HG03025 (cell line): ENCODE measurements at regions not wholly inside any gene's neighbourhood (a gene's known extent, or its start where the extent isn't known, plus 50 kb on each side); places are given as distances from the start of the nearest gene placed in this dataset.

ENCODE experiments used
- ATAC-seq: cut with Tn5 transposase; IDR thresholded peaks from one replicate; pipeline ENCODE4 v1.9.1; 2021; ENCODE audit warnings: mild to moderate bottlenecking, moderate library complexity; ENCODE audit not compliant: unreplicated experiment, low FRiP score

- no peak for ATAC-seq
Measured at GRCh38 chr11:110807801-110808200, 95.6 kb upstream of the ARHGAP20 start.

GRCh38 chr11:110805756-110806155 lies 93.5 kb upstream of the ARHGAP20 start:
- no peak for ATAC-seq

- ATAC-seq, result no peak
Measured at GRCh38 chr11:110802162-110802561, 89.9 kb upstream of the ARHGAP20 start.

GRCh38 chr11:110801328-110801727 lies 89.1 kb upstream of the ARHGAP20 start:
- ATAC-seq, result no peak

- ATAC-seq, result no peak
Measured at GRCh38 chr11:110798201-110798900, 86.1 kb upstream of the ARHGAP20 start.

- ATAC-seq, result peak; percentile 78
Measured at GRCh38 chr11:110797453-110797852, 85.2 kb upstream of the ARHGAP20 start.

GRCh38 chr11:110795112-110795624 lies 82.9 kb upstream of the ARHGAP20 start:
- ATAC-seq, result no peak

- no peak for ATAC-seq
Measured at GRCh38 chr11:110793556-110793955, 81.3 kb upstream of the ARHGAP20 start.

GRCh38 chr11:110791621-110792020 lies 79.4 kb upstream of the ARHGAP20 start:
- no peak for ATAC-seq

- no peak for ATAC-seq
Measured at GRCh38 chr11:110787680-110788079, 75.4 kb upstream of the ARHGAP20 start.

GRCh38 chr11:110786226-110786902 lies 74.1 kb upstream of the ARHGAP20 start:
- no peak for ATAC-seq

- no peak for ATAC-seq
Measured at GRCh38 chr11:110785398-110785797, 73.2 kb upstream of the ARHGAP20 start.

- ATAC-seq, result no peak
Measured at GRCh38 chr11:110782616-110783015, 70.4 kb upstream of the ARHGAP20 start.

GRCh38 chr11:110779108-110779507 lies 66.9 kb upstream of the ARHGAP20 start:
- no peak for ATAC-seq

- peak; percentile 76 for ATAC-seq
Measured at GRCh38 chr11:110778343-110778742, 66.1 kb upstream of the ARHGAP20 start.

- peak; percentile 27 for ATAC-seq
Measured at GRCh38 chr11:110777775-110778174, 65.5 kb upstream of the ARHGAP20 start.

- no peak for ATAC-seq
Measured at GRCh38 chr11:110776081-110776480, 63.8 kb upstream of the ARHGAP20 start.

- no peak for ATAC-seq
Measured at GRCh38 chr11:110774138-110775014, 62.1 kb upstream of the ARHGAP20 start.

GRCh38 chr11:110773442-110773841 lies 61.2 kb upstream of the ARHGAP20 start:
- no peak for ATAC-seq

GRCh38 chr11:110772863-110773262 lies 60.6 kb upstream of the ARHGAP20 start:
- ATAC-seq, result no peak

- no peak for ATAC-seq
Measured at GRCh38 chr11:110766316-110766715, 54.1 kb upstream of the ARHGAP20 start.
